ENCODE measurements at regions not wholly inside any gene's neighbourhood (a gene's known extent, or its start where the extent isn't known, plus 50 kb on each side); places are given as distances from the start of the nearest gene placed in this dataset.

DNA sequence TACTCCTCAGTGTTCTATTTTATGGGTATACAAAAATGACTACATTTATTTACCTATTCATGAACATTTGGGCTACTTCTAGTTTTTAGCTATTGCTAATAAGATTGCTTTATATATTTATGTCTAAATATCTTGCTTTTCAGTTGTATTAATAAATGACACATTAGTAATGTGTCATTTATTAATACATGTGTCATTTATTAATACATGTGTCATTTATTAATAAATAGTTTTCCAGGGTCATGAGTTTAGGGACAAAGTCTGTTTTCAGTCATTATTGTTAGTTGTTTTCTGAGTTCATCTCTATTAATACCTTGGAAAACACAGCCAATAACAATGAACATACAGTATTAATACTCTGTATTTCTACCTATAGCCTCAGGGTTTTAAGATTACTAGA is 1630.7 kb upstream of the IGFBP7 start:
- Histone ChIP-seq H2AK5ac (ENCODE audit: insufficient read length, low read length) (no peak overlapping the region), H4K20me1 (ENCODE audit: control insufficient read depth, insufficient read depth, insufficient read length) (no peaks in the 10 kb centered on the region), H3K27me3 (ENCODE audit: insufficient read depth, low read length) (no peaks in the 10 kb centered on the region), H2BK5ac (ENCODE audit: insufficient read length, low read length) (no peak overlapping the region), H3K56ac (ENCODE audit: insufficient read length, low read depth, low read length) (no peak overlapping the region), H3K4ac (ENCODE audit: low read depth, low read length) (no peak overlapping the region), H2BK20ac (ENCODE audit: low read depth, low read length, poor library complexity, severe bottlenecking) (no peak overlapping the region), H4K91ac (ENCODE audit: insufficient read length, low read depth, low read length) (no peak overlapping the region), H3K23ac (ENCODE audit: insufficient read length, low read depth, low read length) (no peak overlapping the region), H3K9ac (ENCODE audit: extremely low read depth, insufficient read length, low read length) (no peak overlapping the region), H3K79me2 (ENCODE audit: insufficient read depth, low read length) (no peaks in the 10 kb centered on the region), H2BK120ac (ENCODE audit: low read depth, low read length, poor library complexity, severe bottlenecking) (no peak overlapping the region), H2BK15ac (ENCODE audit: low read depth, low read length) (no peak overlapping the region), H4K5ac (ENCODE audit: insufficient read length, low read depth, low read length) (no peak overlapping the region), H3K9me3 (ENCODE audit: control insufficient read depth, low read depth, low read length) (no peaks in the 10 kb centered on the region), H2BK12ac (ENCODE audit: insufficient read length, low read depth, low read length) (no peak overlapping the region), H3K4me2 (ENCODE audit: insufficient read depth, insufficient read length, low read length) (no peak overlapping the region), H3T11ph (ENCODE audit: low read length) (no peak overlapping the region), H3K23me2 (ENCODE audit: insufficient read length, low read depth, low read length, poor library complexity, severe bottlenecking) (no peaks in the 10 kb centered on the region), H3K18ac (ENCODE audit: insufficient read length, low read depth, low read length) (no peak overlapping the region), H3K14ac (ENCODE audit: insufficient read depth, low read length) (no peak overlapping the region), H4K8ac (replicated peaks; ENCODE audit: insufficient read length, low read depth, low read length) (no peak overlapping the region), H3K27ac (ENCODE audit: insufficient read length, low read depth, low read length) (no peak overlapping the region), H3K79me1 (ENCODE audit: insufficient read depth, low read depth, low read length, poor library complexity, severe bottlenecking) (no peaks in the 10 kb centered on the region), H3K4me1 (ENCODE audit: insufficient read depth, low read length) (no peaks in the 10 kb centered on the region), H2AFZ (ENCODE audit: low read length) (no peak overlapping the region)
- no peaks in the 10 kb centered on the region for H3K9me3 Mint-ChIP-seq
- no peaks in the 10 kb centered on the region for H3K27me3 Mint-ChIP-seq (ENCODE audit: low read depth)
- no peak for DNase-seq
- no peak overlapping the region for H3K4me3 Mint-ChIP-seq
- H3K27ac Mint-ChIP-seq, result no peak overlapping the region
- H3K36me3 Mint-ChIP-seq (ENCODE audit: insufficient read depth in 1 of 3, low read depth in 3 of 3), result peaks cover 0 to 5% (median 5%) of the 10 kb centered on the region in 3 experiments; a peak in 4 of 7 replicates
- TF ChIP-seq, protein P1, sequence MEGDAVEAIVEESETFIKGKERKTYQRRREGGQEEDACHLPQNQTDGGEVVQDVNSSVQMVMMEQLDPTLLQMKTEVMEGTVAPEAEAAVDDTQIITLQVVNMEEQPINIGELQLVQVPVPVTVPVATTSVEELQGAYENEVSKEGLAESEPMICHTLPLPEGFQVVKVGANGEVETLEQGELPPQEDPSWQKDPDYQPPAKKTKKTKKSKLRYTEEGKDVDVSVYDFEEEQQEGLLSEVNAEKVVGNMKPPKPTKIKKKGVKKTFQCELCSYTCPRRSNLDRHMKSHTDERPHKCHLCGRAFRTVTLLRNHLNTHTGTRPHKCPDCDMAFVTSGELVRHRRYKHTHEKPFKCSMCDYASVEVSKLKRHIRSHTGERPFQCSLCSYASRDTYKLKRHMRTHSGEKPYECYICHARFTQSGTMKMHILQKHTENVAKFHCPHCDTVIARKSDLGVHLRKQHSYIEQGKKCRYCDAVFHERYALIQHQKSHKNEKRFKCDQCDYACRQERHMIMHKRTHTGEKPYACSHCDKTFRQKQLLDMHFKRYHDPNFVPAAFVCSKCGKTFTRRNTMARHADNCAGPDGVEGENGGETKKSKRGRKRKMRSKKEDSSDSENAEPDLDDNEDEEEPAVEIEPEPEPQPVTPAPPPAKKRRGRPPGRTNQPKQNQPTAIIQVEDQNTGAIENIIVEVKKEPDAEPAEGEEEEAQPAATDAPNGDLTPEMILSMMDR (conservative IDR thresholded peaks at IDR 0.05), result no peak
- peaks cover 12% of the 10 kb centered on the region in 2 experiments for H3K4me1 Mint-ChIP-seq
